OCI-LY7 (cell line): ENCODE measurements at regions not wholly inside any gene's neighbourhood (a gene's known extent, or its start where the extent isn't known, plus 50 kb on each side); places are given as distances from the start of the nearest gene placed in this dataset.
"Not testable (repeated sequence)": the region's sequence is repeated elsewhere in the genome, so short reads cannot be mapped to it uniquely, and the experiment has no call there.

Source experiments
- BruUV-seq: library from RNA; stranded (reverse); fragments of 400-500 nt; replicated peaks from 2 replicates; lab custom pipeline; 2021; lab: Mats Ljungman, UMichigan
- CTCF ChIA-PET: fragments of 300-600 bp; sonication (Branson Sonifier 250); formaldehyde crosslinking; loops from one replicate; lab custom pipeline; 2022; ENCODE audit warnings: antibody characterized with exemption; ENCODE audit not compliant: unreplicated experiment; lab: Charles Lee
- POLR2A ChIA-PET: fragments of 300-600 bp; sonication (Branson Sonifier 250); formaldehyde crosslinking; loops from one replicate; lab custom pipeline; 2022; ENCODE audit warnings: antibody characterized with exemption; lab: Charles Lee
- DNase-seq: peaks from one replicate; pipeline ENCODE4 v3.0.0-alpha.2; 2015; ENCODE audit warnings: low spot score
- H2AFZ ChIP-seq: fragments of 200-600 bp; sonication (generic), shearing (Covaris generic); 2 replicates; pipeline ENCODE4 v1.6.1; 2014; ENCODE audit warnings: mild to moderate bottlenecking, antibody characterized with exemption, low read length, moderate library complexity
- H3K27ac ChIP-seq: fragments of 200-600 bp; sonication (generic); 2 replicates; pipeline ENCODE4 v1.5.1; 2014; ENCODE audit warnings: mixed run types, low read depth, mild to moderate bottlenecking, moderate library complexity, low read length, inconsistent platforms; ENCODE audit not compliant: poor library complexity, severe bottlenecking
- H3K36me3 ChIP-seq: fragments of 200-600 bp; sonication (generic); 2 replicates; pipeline ENCODE4 v1.6.1; 2014; ENCODE audit warnings: mild to moderate bottlenecking, antibody characterized with exemption, low read length, moderate library complexity, mixed read lengths; ENCODE audit not compliant: insufficient read depth
- H3K4me1 ChIP-seq: fragments of 200-600 bp; sonication (generic); 2 replicates; pipeline ENCODE4 v1.5.1; 2014; ENCODE audit warnings: mild to moderate bottlenecking, low read length; ENCODE audit not compliant: insufficient read depth, poor library complexity, severe bottlenecking
- H3K4me2 ChIP-seq: fragments of 200-600 bp; sonication (generic); 2 replicates; pipeline ENCODE4 v1.6.1; 2014; ENCODE audit warnings: mild to moderate bottlenecking, low read length
- H3K4me3 ChIP-seq: fragments of 200-600 bp; sonication (generic); 2 replicates; pipeline ENCODE4 v1.5.1; 2014; ENCODE audit warnings: mild to moderate bottlenecking, low read depth, low read length; ENCODE audit not compliant: poor library complexity, severe bottlenecking
- H3K79me2 ChIP-seq: fragments of 200-600 bp; sonication (generic); 2 replicates; pipeline ENCODE4 v1.6.1; 2016; ENCODE audit warnings: low read depth, mild to moderate bottlenecking, low read length, moderate library complexity, mixed read lengths; ENCODE audit not compliant: insufficient read depth
- H3K9me2 ChIP-seq: fragments of 200-600 bp; sonication (generic); 2 replicates; pipeline ENCODE4 v1.6.1; 2016; ENCODE audit warnings: mild to moderate bottlenecking, low read length, mixed read lengths; ENCODE audit not compliant: insufficient read depth
- H3K9me3 ChIP-seq: fragments of 200-600 bp; sonication (generic); 2 replicates; pipeline ENCODE4 v1.6.1; 2014; ENCODE audit warnings: mild to moderate bottlenecking, mixed run types, low read length, mixed read lengths
- H4K20me1 ChIP-seq: fragments of 200-600 bp; sonication (generic); 2 replicates; pipeline ENCODE4 v1.6.1; 2014; ENCODE audit warnings: mild to moderate bottlenecking, antibody characterized with exemption, low read length, moderate library complexity, mixed read lengths; ENCODE audit not compliant: insufficient read depth
- EZH2phosphoT487 ChIP-seq: fragments of 200-600 bp; sonication (generic); IDR thresholded peaks from 2 replicates; pipeline ENCODE4 v1.6.1; 2018; ENCODE audit warnings: low read depth, borderline replicate concordance, mild to moderate bottlenecking, mixed run types, antibody characterized with exemption, low read length, moderate library complexity, mixed read lengths
- intact Hi-C: fragments of 100-400 bp; cut with micrococcal nuclease; formaldehyde crosslinking; loops from one replicate; pipeline ENCODE4 v1.10.0; 2022; ENCODE audit not compliant: unreplicated experiment
- TF ChIP-seq, protein P1 (sequence below): fragments of 200-600 bp; sonication (generic); conservative IDR thresholded peaks from 2 replicates; pipeline ENCODE4 v1.5.1; 2014; ENCODE audit warnings: mild to moderate bottlenecking, antibody characterized with exemption, low read length, moderate library complexity, mixed read lengths

DNA sequence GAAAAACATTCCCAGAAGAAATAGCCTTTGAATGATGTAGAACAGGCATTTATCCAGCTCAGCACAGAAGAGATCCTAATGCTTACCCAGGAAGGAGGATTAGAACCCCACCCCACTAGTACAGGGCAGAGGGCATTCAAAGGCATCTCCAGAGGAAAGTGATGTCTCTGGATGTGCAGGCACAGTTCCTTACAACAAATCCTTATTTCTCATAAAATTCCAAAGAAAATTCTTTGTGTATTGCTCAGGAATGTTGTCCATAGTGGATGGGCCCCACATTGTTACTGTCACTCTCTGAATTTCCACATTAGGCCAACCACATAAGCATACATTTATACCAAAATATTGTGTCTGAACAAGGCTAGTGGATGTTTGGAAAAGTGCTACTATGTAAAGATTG lies 243.0 kb downstream of the ADRA2A start:
- Histone ChIP-seq H3K79me2 (no peaks in the 10 kb centered on the region), H3K36me3 (no peaks in the 10 kb centered on the region), H3K9me3 (no peaks in the 10 kb centered on the region), H3K9me2 (no peaks in the 10 kb centered on the region), H4K20me1 (no peaks in the 10 kb centered on the region), H2AFZ (no peak overlapping the region), H3K4me3 (no peak overlapping the region), H3K4me1 (no peaks in the 10 kb centered on the region), H3K4me2 (no peak overlapping the region), H3K27ac (no peak overlapping the region)
- CTCF ChIA-PET: no interaction called here
- no TSS peak for BruUV-seq
- TF ChIP-seq, protein P1, sequence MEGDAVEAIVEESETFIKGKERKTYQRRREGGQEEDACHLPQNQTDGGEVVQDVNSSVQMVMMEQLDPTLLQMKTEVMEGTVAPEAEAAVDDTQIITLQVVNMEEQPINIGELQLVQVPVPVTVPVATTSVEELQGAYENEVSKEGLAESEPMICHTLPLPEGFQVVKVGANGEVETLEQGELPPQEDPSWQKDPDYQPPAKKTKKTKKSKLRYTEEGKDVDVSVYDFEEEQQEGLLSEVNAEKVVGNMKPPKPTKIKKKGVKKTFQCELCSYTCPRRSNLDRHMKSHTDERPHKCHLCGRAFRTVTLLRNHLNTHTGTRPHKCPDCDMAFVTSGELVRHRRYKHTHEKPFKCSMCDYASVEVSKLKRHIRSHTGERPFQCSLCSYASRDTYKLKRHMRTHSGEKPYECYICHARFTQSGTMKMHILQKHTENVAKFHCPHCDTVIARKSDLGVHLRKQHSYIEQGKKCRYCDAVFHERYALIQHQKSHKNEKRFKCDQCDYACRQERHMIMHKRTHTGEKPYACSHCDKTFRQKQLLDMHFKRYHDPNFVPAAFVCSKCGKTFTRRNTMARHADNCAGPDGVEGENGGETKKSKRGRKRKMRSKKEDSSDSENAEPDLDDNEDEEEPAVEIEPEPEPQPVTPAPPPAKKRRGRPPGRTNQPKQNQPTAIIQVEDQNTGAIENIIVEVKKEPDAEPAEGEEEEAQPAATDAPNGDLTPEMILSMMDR: no peak
- no peak for TF ChIP-seq EZH2phosphoT487
- intact Hi-C loops: no loop called here
- POLR2A ChIA-PET: no interaction called here
- no peak for DNase-seq

DNA sequence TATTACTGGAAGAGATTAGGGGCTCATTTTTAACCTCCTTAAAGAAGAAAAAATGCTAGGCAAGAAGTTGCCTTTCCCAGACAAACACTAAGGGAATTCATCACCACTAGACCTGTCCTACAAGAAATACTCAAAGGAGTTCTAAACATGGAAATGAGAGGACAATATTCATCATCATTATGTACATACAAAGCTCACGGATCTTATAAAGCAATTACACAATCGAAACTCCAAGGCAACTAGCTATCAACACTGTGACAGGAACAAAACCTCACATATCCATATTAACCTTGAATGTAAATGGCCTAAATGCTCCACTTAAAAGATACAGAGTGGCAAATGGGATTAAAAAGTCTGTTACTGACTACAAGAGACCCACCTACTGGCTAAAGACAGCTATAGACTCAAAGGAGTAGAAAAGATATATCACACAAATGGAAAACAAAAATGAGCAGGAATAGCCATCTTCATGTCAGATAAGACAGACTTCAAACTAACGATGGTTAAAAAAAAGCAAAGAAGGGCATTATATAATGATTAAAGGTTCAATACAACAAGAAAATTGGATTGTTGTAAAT lies 246.6 kb downstream of the ADRA2A start:
- no peak overlapping the region for H3K27ac ChIP-seq
- no peak overlapping the region for H3K4me3 ChIP-seq
- no peaks in the 10 kb centered on the region for H3K4me1 ChIP-seq
- no peaks in the 10 kb centered on the region for H3K9me2 ChIP-seq
- peak; percentile 23 for DNase-seq
- no peaks in the 10 kb centered on the region for H3K79me2 ChIP-seq
- no peak overlapping the region for H3K4me2 ChIP-seq
- no peak for TF ChIP-seq EZH2phosphoT487
- TF ChIP-seq, protein P1: peak; percentile 47; the same call in 1 of the 2 replicates
- BruUV-seq: no TSS peak
- no peaks in the 10 kb centered on the region for H3K9me3 ChIP-seq
- intact Hi-C loops: no loop called here
- no peak overlapping the region for H2AFZ ChIP-seq
- CTCF ChIA-PET: no interaction called here
- POLR2A ChIA-PET: no interaction called here
- H4K20me1 ChIP-seq: no peaks in the 10 kb centered on the region
- H3K36me3 ChIP-seq: no peaks in the 10 kb centered on the region

DNA sequence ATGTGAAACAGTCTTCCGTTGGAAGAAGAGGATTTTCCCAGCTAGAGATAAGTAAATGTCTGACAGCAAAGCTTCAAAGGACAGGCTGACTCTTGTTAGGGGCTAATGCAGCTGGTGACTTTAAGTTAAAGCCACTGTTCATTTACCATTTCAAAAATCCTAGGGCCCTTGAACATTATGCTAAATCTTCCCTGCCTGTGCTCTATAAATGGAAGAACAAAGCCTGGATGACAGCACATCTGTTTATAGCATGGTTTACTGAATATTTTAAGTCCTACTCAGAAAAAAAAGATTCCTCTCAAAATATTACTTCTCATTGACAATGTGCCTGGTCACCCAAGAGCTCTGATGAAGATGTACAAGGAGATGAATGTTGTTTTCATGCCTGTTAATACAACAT lies 255.3 kb downstream of the ADRA2A start:
- H3K9me2 ChIP-seq, BruUV-seq, H3K79me2 ChIP-seq, POLR2A ChIA-PET, H3K4me2 ChIP-seq, H2AFZ ChIP-seq, H3K27ac ChIP-seq, H3K4me3 ChIP-seq, H3K4me1 ChIP-seq, H3K9me3 ChIP-seq, CTCF ChIA-PET, H4K20me1 ChIP-seq, H3K36me3 ChIP-seq, DNase-seq: not testable (repeated sequence)
- intact Hi-C loops: loop anchor here (10.0 kb wide), 1 partner anchor 437 kb away; no protein-coding TSS in a partner anchor
